Common myeloid progenitor, CD34-positive (primary cell): ENCODE measurements at regions not wholly inside any gene's neighbourhood (a gene's known extent, or its start where the extent isn't known, plus 50 kb on each side); places are given as distances from the start of the nearest gene placed in this dataset.
"Not testable (repeated sequence)": the region's sequence is repeated elsewhere in the genome, so short reads cannot be mapped to it uniquely, and the experiment has no call there.

Experiments used
- CTCF ChIA-PET: fragments of 350-600 bp; sonication (Branson Sonifier 250); formaldehyde crosslinking; loops from one replicate; lab custom pipeline; 2021; ENCODE audit warnings: antibody characterized with exemption; lab: Charles Lee
- POLR2A ChIA-PET: fragments of 350-600 bp; sonication (Branson Sonifier 250); formaldehyde crosslinking; loops from one replicate; lab custom pipeline; 2021; ENCODE audit warnings: antibody characterized with exemption; lab: Charles Lee
- DNase-seq, 3 donors: peaks; one replicate each; pipeline versions ENCODE4 v3.0.0 to v3.0.0-alpha.2; 2013
- H3K27ac ChIP-seq, 2 experiments: 1 replicate in 1 of 2; 2 replicates in 1 of 2; pipeline ENCODE4 v1.7.0; 2013; ENCODE audit warnings: inconsistent platforms in 2 of 2, low read length in 2 of 2, mild to moderate bottlenecking in 2 of 2, low read depth in 1 of 2, moderate library complexity in 1 of 2; ENCODE audit not compliant: severe bottlenecking in 2 of 2, insufficient read depth in 1 of 2, poor library complexity in 1 of 2
- H3K27me3 ChIP-seq, 5 experiments: replicated peaks in 2 of 5; 1 replicate in 3 of 5; 2 replicates in 2 of 5; pipeline versions ENCODE4 v1.6.1 to v1.7.0; 2013; ENCODE audit warnings: low read length in 4 of 5, mild to moderate bottlenecking in 2 of 5, moderate library complexity in 2 of 5, inconsistent platforms in 1 of 5; ENCODE audit not compliant: insufficient read depth in 5 of 5, control insufficient read depth in 4 of 5
- H3K36me3 ChIP-seq, 4 experiments: 1 replicate in 2 of 4; 2 replicates in 2 of 4; pipeline versions ENCODE4 v1.6.1 to v1.7.0; 2013; ENCODE audit warnings: low read length in 3 of 4, control low read depth in 1 of 4, mild to moderate bottlenecking in 1 of 4; ENCODE audit not compliant: control insufficient read depth in 4 of 4, insufficient read depth in 4 of 4
- H3K4me1 ChIP-seq, 4 experiments: 1 replicate in 3 of 4; 2 replicates in 1 of 4; pipeline versions ENCODE4 v1.6.1 to v1.7.1; 2013; ENCODE audit warnings: low read length in 3 of 4, mild to moderate bottlenecking in 3 of 4, control low read depth in 1 of 4, inconsistent platforms in 1 of 4, moderate library complexity in 1 of 4; ENCODE audit not compliant: control insufficient read depth in 4 of 4, insufficient read depth in 4 of 4; ENCODE audit errors: control extremely low read depth in 1 of 4
- H3K4me3 ChIP-seq, 7 experiments: 1 replicate in 4 of 7; 2 replicates in 3 of 7; pipeline versions ENCODE4 v1.5.1 to v1.7.0; 2013; ENCODE audit warnings: mild to moderate bottlenecking in 7 of 7, low read length in 6 of 7, moderate library complexity in 6 of 7, inconsistent platforms in 2 of 7, low read depth in 2 of 7, control low read depth in 1 of 7; ENCODE audit not compliant: insufficient read depth in 4 of 7, control insufficient read depth in 1 of 7; ENCODE audit errors: extremely low read depth in 1 of 7
- H3K9me3 ChIP-seq, 5 experiments: 1 replicate in 4 of 5; 2 replicates in 1 of 5; pipeline versions ENCODE4 v1.6.1 to v1.7.1; 2013; ENCODE audit warnings: low read length in 4 of 5, mild to moderate bottlenecking in 2 of 5, inconsistent platforms in 1 of 5, low read depth in 1 of 5, moderate library complexity in 1 of 5; ENCODE audit not compliant: control insufficient read depth in 4 of 5, insufficient read depth in 2 of 5; ENCODE audit errors: control extremely low read depth in 1 of 5
- WGBS: methylation state at CpG from one replicate; pipeline ENCODE4 v1.1.5; 2013; ENCODE audit not compliant: insufficient coverage; 5-methylcytosine and 5-hydroxymethylcytosine counted together

DNA sequence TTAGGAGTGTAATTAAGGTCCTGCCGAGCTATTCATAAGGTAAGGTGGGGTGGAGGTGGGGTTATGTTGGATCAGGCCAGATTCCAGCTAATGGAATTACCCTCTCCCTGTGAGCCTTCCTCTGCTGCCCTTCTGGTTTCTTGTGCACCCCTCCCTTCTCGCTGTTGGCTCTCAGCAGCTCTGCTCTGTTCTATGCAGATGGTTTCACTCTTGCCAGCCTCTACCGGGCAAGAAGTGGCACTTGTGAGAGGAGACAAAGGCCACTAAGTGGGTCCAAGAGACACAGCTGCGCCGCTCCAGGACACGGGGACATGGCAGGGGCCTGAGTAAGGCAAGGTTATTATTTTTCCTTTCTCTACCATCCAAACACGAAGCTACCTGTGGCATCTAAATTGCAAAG is 334.4 kb downstream of the EMP1 start:
- Histone ChIP-seq H3K4me1 (peaks cover 0 to 4% (median 1%) of the 10 kb centered on the region in 4 experiments), H3K36me3 (no peaks in the 10 kb centered on the region), H3K9me3 (no peaks in the 10 kb centered on the region), H3K27me3 (peaks cover 0 to 2% (median 0%) of the 10 kb centered on the region in 5 experiments), H3K27ac (no peak overlapping the region), H3K4me3 (no peak overlapping the region)
- ChIA-PET CTCF (interaction anchor here (0.6 kb wide), 1 partner anchor 168 kb away, joined by 3 read pairs; no protein-coding TSS in a partner anchor), POLR2A (no interaction called here)
- WGBS, result 96% methylated on average over 4 of the region's 7 CpGs
- no peak for DNase-seq

DNA sequence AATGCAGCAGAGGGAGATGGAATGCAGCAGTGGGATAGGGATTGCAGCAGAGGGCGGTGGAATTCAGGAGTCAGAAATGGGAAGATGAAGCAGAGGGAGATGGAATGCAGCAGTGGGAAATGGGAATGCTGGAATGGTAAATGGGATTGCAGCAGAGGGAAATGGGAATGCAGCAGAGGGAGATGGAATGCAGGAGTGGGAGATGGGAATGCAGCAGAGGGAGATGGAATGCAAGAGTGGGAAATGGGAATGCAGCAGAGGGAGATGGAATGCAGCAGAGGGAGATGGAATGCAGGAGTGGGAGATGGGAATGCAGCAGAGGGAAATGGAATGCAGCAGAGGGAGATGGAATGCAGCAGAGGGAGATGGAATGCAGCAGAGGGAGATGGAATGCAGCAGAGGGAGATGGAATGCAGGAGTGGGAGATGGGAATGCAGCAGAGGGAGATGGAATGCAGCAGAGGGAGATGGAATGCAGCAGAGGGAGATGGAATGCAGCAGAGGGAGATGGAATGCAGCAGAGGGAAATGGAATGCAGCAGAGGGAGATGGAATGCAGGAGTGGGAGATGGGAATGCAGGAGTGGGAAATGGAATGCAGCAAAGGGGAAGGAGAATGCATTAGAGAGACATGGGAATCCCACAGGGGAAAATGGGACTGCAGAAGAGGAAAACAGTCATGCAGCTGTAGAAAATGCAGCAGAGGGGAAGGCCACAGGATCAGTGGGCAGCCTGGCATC is 329.8 kb downstream of the EMP1 start:
- WGBS, result 100% methylated on average over 1 of the region's 1 CpG
- H3K36me3 ChIP-seq, H3K27me3 ChIP-seq, H3K27ac ChIP-seq, H3K4me1 ChIP-seq, CTCF ChIA-PET, POLR2A ChIA-PET, H3K9me3 ChIP-seq, H3K4me3 ChIP-seq, DNase-seq: not testable (repeated sequence)

DNA sequence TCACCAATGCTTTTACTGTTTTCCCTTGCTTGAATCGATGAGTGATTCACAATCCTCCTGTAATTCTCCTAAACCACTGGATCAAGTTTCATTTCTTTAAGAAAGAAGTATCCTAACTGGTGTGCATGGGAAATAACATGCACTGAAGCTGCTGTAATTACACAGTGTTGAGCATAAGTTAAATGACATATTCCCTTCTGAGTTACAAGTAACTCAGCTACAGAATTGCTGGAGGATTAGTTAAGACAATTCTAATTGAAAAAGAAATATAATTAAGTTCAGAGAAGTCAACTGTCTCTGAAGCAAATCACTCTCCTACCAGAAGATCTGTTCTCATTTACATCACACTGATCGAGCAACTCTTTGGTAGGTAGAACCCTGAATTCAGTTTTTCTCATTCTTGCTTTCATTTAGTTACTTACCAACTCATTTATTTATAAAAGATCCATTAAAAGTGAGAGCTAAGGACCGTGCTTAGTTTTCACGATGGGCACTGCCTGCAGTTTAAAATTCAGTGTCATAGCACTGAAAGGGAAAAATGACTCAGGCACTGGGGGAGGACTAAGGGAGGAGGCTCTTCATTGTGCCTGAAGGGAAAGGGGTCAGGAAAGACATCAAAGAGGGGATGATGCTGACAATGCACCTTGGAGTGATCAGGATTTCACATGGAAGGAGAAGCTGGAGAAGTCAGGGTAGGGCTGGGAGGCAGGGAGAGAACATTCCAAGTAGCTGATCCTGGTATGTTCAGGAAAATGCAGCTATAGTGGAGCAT is 327.2 kb downstream of the EMP1 start:
- no peak overlapping the region for H3K27ac ChIP-seq
- DNase-seq, result no peak
- H3K27me3 ChIP-seq, result peaks cover 0 to 9% (median 0%) of the 10 kb centered on the region in 5 experiments
- no peaks in the 10 kb centered on the region for H3K36me3 ChIP-seq
- H3K9me3 ChIP-seq, result peaks cover 0 to 6% (median 0%) of the 10 kb centered on the region in 5 experiments
- no peaks in the 10 kb centered on the region for H3K4me1 ChIP-seq
- CTCF ChIA-PET, result interaction anchor here (1.1 to 1.8 kb wide), 2 partner anchors 9 to 11 kb away, joined by 3 to 8 read pairs; no protein-coding TSS in a partner anchor
- POLR2A ChIA-PET, result no interaction called here
- WGBS, result 100% methylated on average over 2 of the region's 4 CpGs
- H3K4me3 ChIP-seq, result no peak overlapping the region

DNA sequence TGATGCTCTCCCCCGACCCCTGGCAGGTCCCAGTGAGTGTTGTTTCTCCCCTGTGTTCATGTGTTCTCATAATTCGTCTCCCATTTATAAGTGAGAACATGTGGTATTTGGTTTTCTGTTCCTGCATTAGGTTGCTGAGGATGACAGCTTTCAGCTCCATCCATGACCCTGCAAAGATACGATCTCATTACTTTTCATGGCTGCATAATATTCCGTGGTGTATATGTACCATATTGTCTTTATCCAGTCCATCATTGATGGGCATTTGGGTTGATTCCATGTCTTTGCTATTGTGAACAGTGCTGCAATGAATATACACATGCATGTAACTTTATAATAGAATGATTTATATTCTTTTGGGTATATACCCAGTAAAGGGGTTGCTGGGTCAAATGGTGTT is 321.5 kb downstream of the EMP1 start:
- H3K27me3 ChIP-seq, H3K4me1 ChIP-seq, H3K36me3 ChIP-seq, H3K27ac ChIP-seq, POLR2A ChIA-PET, DNase-seq, H3K4me3 ChIP-seq: not testable (repeated sequence)
- 100% methylated on average over 1 of the region's 4 CpGs for WGBS
- CTCF ChIA-PET, result interaction anchor here (1.3 kb wide), 1 partner anchor 17 kb away, joined by 5 read pairs; no protein-coding TSS in a partner anchor
- H3K9me3 ChIP-seq, result peaks cover 0 to 17% (median 4%) of the 10 kb centered on the region in 5 experiments

DNA sequence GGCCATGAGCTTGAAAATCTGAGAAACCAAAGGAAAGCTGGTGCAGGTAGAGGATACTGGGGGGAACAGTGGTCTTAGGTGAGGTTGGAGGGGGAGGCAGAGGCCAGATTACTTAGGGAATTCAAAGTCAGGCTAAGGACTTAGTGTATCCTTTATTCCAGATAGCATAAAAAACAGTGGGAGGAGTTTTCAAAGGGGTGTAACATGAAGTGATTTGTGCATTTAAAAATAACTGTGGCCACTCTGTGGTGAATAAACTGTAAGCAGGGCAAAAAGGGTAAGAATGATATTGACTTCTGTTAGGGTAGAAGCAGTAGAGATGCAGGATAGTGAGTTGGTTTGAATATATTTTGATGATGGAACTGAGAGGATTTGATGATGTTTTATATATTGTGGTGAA is 313.2 kb downstream of the EMP1 start:
- H3K4me1 ChIP-seq, result no peaks in the 10 kb centered on the region
- no peaks in the 10 kb centered on the region for H3K36me3 ChIP-seq
- peaks cover 0 to 7% (median 5%) of the 10 kb centered on the region in 5 experiments for H3K27me3 ChIP-seq
- no peak for DNase-seq
- ChIA-PET POLR2A (no interaction called here), CTCF (no interaction called here)
- no peak overlapping the region for H3K4me3 ChIP-seq
- peaks cover 0 to 9% (median 3%) of the 10 kb centered on the region in 5 experiments for H3K9me3 ChIP-seq
- H3K27ac ChIP-seq, result no peak overlapping the region

DNA sequence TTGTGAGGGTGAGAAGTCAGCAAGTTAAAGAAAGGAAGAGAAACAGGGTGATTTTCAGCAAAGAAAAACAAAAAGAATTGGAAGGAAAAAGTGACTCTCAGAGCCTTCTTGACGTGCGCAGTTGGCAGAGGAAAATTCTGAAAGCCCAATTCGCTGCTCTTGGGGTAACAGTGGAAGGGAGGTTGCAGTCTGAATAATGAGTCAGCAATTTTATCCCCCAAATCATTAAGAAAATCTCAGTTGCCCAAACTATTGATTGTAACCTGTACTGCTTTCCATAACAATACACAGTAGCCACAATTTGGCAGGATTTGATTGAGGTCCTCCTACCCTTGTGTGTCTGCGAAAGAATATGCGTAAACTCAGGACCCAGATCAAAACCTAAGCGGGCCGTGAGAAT is 309.1 kb downstream of the EMP1 start:
- Histone ChIP-seq H3K4me1 (no peaks in the 10 kb centered on the region), H3K9me3 (no peaks in the 10 kb centered on the region), H3K36me3 (no peaks in the 10 kb centered on the region), H3K27ac (no peak overlapping the region), H3K4me3 (no peak overlapping the region), H3K27me3 (peaks cover 0 to 7% (median 5%) of the 10 kb centered on the region in 5 experiments)
- no peak for DNase-seq
- ChIA-PET POLR2A (no interaction called here), CTCF (interaction anchor here (1.5 kb wide), 1 partner anchor 10 kb away, joined by 5 read pairs; no protein-coding TSS in a partner anchor)
- 84% methylated on average over 4 of the region's 7 CpGs for WGBS

DNA sequence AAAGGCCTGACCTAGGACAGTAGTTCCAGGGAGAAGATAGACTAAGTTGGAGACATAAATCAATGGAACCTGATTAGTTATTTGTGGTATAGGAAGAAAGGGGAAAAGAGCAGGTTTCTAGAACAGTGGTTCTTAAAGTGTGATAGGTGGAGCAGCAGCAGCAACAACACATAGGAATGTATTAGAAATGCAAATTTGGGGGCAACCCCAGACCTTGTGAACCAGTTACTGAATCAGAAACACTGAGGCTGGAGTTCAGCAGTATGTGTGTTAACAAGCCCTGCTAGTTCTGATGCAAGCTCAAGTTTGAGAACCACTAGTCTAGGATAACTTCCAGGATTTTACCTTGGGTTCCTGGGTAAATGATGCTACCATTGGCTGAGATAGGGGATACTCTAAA is 308.7 kb downstream of the EMP1 start:
- DNase-seq, result no peak
- CTCF ChIA-PET, result interaction anchor here (1.0 to 1.5 kb wide), 2 partner anchors 10 kb away, joined by 3 to 5 read pairs; no protein-coding TSS in a partner anchor
- Histone ChIP-seq H3K27me3 (peaks cover 0 to 7% (median 5%) of the 10 kb centered on the region in 5 experiments), H3K9me3 (no peaks in the 10 kb centered on the region), H3K4me1 (no peaks in the 10 kb centered on the region), H3K4me3 (no peak overlapping the region), H3K36me3 (no peaks in the 10 kb centered on the region), H3K27ac (no peak overlapping the region)
- POLR2A ChIA-PET, result no interaction called here
